B cell (primary cell): ENCODE measurements at regions not wholly inside any gene's neighbourhood (a gene's known extent, or its start where the extent isn't known, plus 50 kb on each side); places are given as distances from the start of the nearest gene placed in this dataset.

Experiments
- ATAC-seq: fragments of 200-7000 bp; cut with Tn5 transposase; one replicate; pipeline ENCODE4 v1.10.0; 2021; ENCODE audit warnings: low read depth, mild to moderate bottlenecking, moderate number of reproducible peaks, moderate library complexity
- CTCF ChIA-PET: fragments of 350-600 bp; sonication (Branson Sonifier 250); formaldehyde crosslinking; loops from one replicate; lab custom pipeline; 2021; ENCODE audit warnings: antibody characterized with exemption, inconsistent platforms; lab: Charles Lee
- POLR2A ChIA-PET: fragments of 350-600 bp; sonication (Branson Sonifier 250); formaldehyde crosslinking; loops from one replicate; lab custom pipeline; 2021; ENCODE audit warnings: antibody characterized with exemption; lab: Charles Lee
- DNase-seq: peaks from one replicate; pipeline ENCODE4 v3.0.0; 2013
- H2AFZ ChIP-seq: 2 replicates; pipeline ENCODE4 v1.6.1; 2012; ENCODE audit warnings: mild to moderate bottlenecking, low read depth, low read length; ENCODE audit not compliant: insufficient read depth, poor library complexity, severe bottlenecking
- H3K27ac ChIP-seq, 2 donors: 1 replicate in 1 of 2; 2 replicates in 1 of 2; pipeline ENCODE4 v1.5.1; 2012 to 2013; ENCODE audit warnings: low read length in 2 of 2, mild to moderate bottlenecking in 2 of 2, moderate library complexity in 1 of 2
- H3K27me3 ChIP-seq, 4 experiments: fragments of 200-600 bp in 1 of 4; sonication (generic) in 1 of 4; replicated peaks in 1 of 4; 1 replicate in 2 of 4; 2 replicates in 2 of 4; pipeline versions ENCODE4 v1.6.1 to v1.7.0; 2013 to 2016; ENCODE audit warnings: low read length in 3 of 4, mild to moderate bottlenecking in 2 of 4, mixed read lengths in 1 of 4, moderate library complexity in 1 of 4; ENCODE audit not compliant: insufficient read depth in 4 of 4, control insufficient read depth in 3 of 4; ENCODE audit errors: control extremely low read depth in 1 of 4
- H3K36me3 ChIP-seq, 2 experiments: replicated peaks in 1 of 2; 1 replicate in 1 of 2; 2 replicates in 1 of 2; pipeline versions ENCODE4 v1.6.1 to v1.7.1; 2013; ENCODE audit warnings: low read length in 1 of 2; ENCODE audit not compliant: insufficient read depth in 2 of 2, control insufficient read depth in 1 of 2; ENCODE audit errors: control extremely low read depth in 1 of 2, extremely low read depth in 1 of 2
- H3K4me1 ChIP-seq, 2 donors: fragments of 200-600 bp in 1 of 2; sonication (generic) in 1 of 2; 1 replicate in 1 of 2; 2 replicates in 1 of 2; pipeline versions ENCODE4 v1.5.1 to v1.6.1; 2013 to 2017; ENCODE audit warnings: low read length in 2 of 2; ENCODE audit not compliant: control insufficient read depth in 2 of 2, insufficient read depth in 2 of 2
- H3K4me2 ChIP-seq: replicated peaks from 2 replicates; pipeline ENCODE3; 2012; ENCODE audit warnings: mild to moderate bottlenecking, low read depth, low read length; ENCODE audit not compliant: poor library complexity, severe bottlenecking
- H3K4me3 ChIP-seq, 5 experiments: fragments of 200-600 bp in 1 of 5; sonication (generic) in 1 of 5; 1 replicate in 3 of 5; 2 replicates in 2 of 5; pipeline versions ENCODE4 v1.5.1 to v1.7.0; 2011 to 2016; ENCODE audit warnings: low read length in 4 of 5, mild to moderate bottlenecking in 4 of 5, low read depth in 2 of 5, control low read depth in 1 of 5, moderate library complexity in 1 of 5; ENCODE audit not compliant: insufficient read depth in 1 of 5; ENCODE audit errors: control extremely low read depth in 1 of 5, extremely low read depth in 1 of 5
- H3K79me2 ChIP-seq: fragments of 200-600 bp; sonication (generic); one replicate; pipeline ENCODE4 v1.6.0; 2016; ENCODE audit warnings: low read length; ENCODE audit not compliant: control insufficient read depth, insufficient read depth
- H3K9ac ChIP-seq: fragments of 200-600 bp; sonication (generic); 2 replicates; pipeline ENCODE4 v1.6.1; 2017; ENCODE audit warnings: mild to moderate bottlenecking, low read length, moderate library complexity
- H3K9me3 ChIP-seq, 3 donors: one replicate each; pipeline versions ENCODE4 v1.6.1 to v1.7.1; 2013; ENCODE audit warnings: low read length in 2 of 3; ENCODE audit not compliant: control insufficient read depth in 2 of 3, insufficient read depth in 1 of 3; ENCODE audit errors: control extremely low read depth in 1 of 3
- H4K20me1 ChIP-seq: 2 replicates; pipeline ENCODE4 v1.6.0; 2012; ENCODE audit warnings: mild to moderate bottlenecking, low read length; ENCODE audit not compliant: insufficient read depth, control insufficient read depth, poor library complexity, severe bottlenecking
- H3K27ac Mint-ChIP-seq: one replicate; pipeline ENCODE4 v1.8.0; 2021; ENCODE audit warnings: mixed read lengths
- H3K27me3 Mint-ChIP-seq: one replicate; pipeline ENCODE4 v1.8.0; 2021; ENCODE audit warnings: mixed read lengths
- H3K4me1 Mint-ChIP-seq: one replicate; pipeline ENCODE4 v1.8.0; 2021; ENCODE audit warnings: mixed read lengths
- H3K4me3 Mint-ChIP-seq: one replicate; pipeline ENCODE4 v1.8.0; 2021; ENCODE audit warnings: mixed read lengths
- H3K9me3 Mint-ChIP-seq: one replicate; pipeline ENCODE4 v1.8.0; 2022; ENCODE audit warnings: mixed read lengths; ENCODE audit not compliant: insufficient read depth
- CTCF ChIP-seq: fragments of 200-600 bp; IDR thresholded peaks from one replicate; pipeline ENCODE4 v1.8.0; 2022; ENCODE audit warnings: antibody characterized with exemption, mild to moderate bottlenecking
- EZH2 ChIP-seq: IDR thresholded peaks from 2 replicates; pipeline ENCODE4 v1.6.1; 2012; ENCODE audit warnings: borderline replicate concordance, low read depth, mild to moderate bottlenecking, moderate library complexity, low read length; ENCODE audit not compliant: insufficient read depth, poor library complexity, severe bottlenecking
- WGBS: methylation state at CpG from one replicate; pipeline ENCODE4 v1.1.5; 2013; ENCODE audit warnings: missing lambda C conversion rate; ENCODE audit not compliant: insufficient coverage; 5-methylcytosine and 5-hydroxymethylcytosine counted together
- intact Hi-C: fragments of 100-400 bp; cut with micrococcal nuclease; formaldehyde crosslinking; loops from one replicate; pipeline ENCODE4 v1.10.0; 2022

GRCh38 chr9:78902051-78902450 lies 605.1 kb downstream of the PSAT1 start:
- no peak overlapping the region for H3K4me3 Mint-ChIP-seq
- ChIA-PET CTCF (no interaction called here), POLR2A (no interaction called here)
- 100% methylated on average over 1 of the region's 2 CpGs for WGBS
- Histone ChIP-seq H3K27me3 (no peaks in the 10 kb centered on the region), H3K4me3 (no peak overlapping the region), H4K20me1 (no peaks in the 10 kb centered on the region), H3K36me3 (no peaks in the 10 kb centered on the region), H3K79me2 (no peaks in the 10 kb centered on the region), H3K4me2 (no peak overlapping the region), H3K4me1 (no peaks in the 10 kb centered on the region), H2AFZ (no peak overlapping the region), H3K9ac (no peak overlapping the region), H3K9me3 (peaks cover 0 to 1% (median 0%) of the 10 kb centered on the region in 3 donors), H3K27ac (no peak overlapping the region)
- H3K27ac Mint-ChIP-seq = no peak overlapping the region
- H3K4me1 Mint-ChIP-seq = no peaks in the 10 kb centered on the region
- no peak for ATAC-seq
- H3K9me3 Mint-ChIP-seq = no peaks in the 10 kb centered on the region
- intact Hi-C loops = no loop called here
- no peaks in the 10 kb centered on the region for H3K27me3 Mint-ChIP-seq
- DNase-seq = no peak
- no peak for TF ChIP-seq EZH2
- no peak for TF ChIP-seq CTCF

GRCh38 chr9:78903581-78903980 lies 606.7 kb downstream of the PSAT1 start:
- ATAC-seq = no peak

More at GRCh38 chr9:78903581-78903980, 606.7 kb downstream of the PSAT1 start:
- TF ChIP-seq CTCF (no peak), EZH2 (no peak)
- no peak overlapping the region for H3K4me3 Mint-ChIP-seq
- H3K36me3 ChIP-seq = no peaks in the 10 kb centered on the region
- peaks cover 0 to 1% (median 0%) of the 10 kb centered on the region in 3 donors for H3K9me3 ChIP-seq
- no peak overlapping the region for H3K27ac Mint-ChIP-seq
- H3K4me3 ChIP-seq = no peak overlapping the region
- H3K27me3 Mint-ChIP-seq = no peaks in the 10 kb centered on the region
- no peak overlapping the region for H2AFZ ChIP-seq
- H3K4me1 ChIP-seq = no peaks in the 10 kb centered on the region
- DNase-seq = no peak
- H3K4me1 Mint-ChIP-seq = no peaks in the 10 kb centered on the region
- H3K9ac ChIP-seq = no peak overlapping the region
- POLR2A ChIA-PET = no interaction called here
- no peaks in the 10 kb centered on the region for H3K9me3 Mint-ChIP-seq
- no peaks in the 10 kb centered on the region for H4K20me1 ChIP-seq
- intact Hi-C loops = no loop called here
- no peak overlapping the region for H3K27ac ChIP-seq
- H3K79me2 ChIP-seq = no peaks in the 10 kb centered on the region
- H3K27me3 ChIP-seq = no peaks in the 10 kb centered on the region
- CTCF ChIA-PET = no interaction called here
- no peak overlapping the region for H3K4me2 ChIP-seq
